ENCODE measurements at regions not wholly inside any gene's neighbourhood (a gene's known extent, or its start where the extent isn't known, plus 50 kb on each side); places are given as distances from the start of the nearest gene placed in this dataset.

DNA sequence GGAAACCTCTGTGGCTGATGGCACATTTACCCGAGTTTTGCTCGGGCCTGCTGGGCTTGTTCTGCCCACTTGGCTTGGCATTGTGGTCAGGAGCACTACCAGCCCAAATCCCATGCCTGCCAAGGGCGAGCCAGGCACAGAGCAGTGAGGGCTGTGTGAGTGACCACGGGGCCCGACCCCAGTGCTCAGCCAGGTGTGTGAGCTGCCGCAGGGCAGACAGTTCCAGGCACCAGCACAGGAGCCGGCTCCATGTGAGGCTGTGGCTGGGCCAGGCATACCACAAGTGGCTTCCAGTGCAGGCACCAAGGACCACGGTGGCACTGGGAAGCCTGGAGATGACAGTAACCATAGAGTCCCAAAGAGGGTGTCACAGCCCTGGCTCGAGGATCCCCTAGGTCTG, 1225.5 kb upstream of the GJE1 start:
- Histone ChIP-seq H3K9me3 (ENCODE audit: insufficient read depth, low read depth, low read length) (peaks cover 6% of the 10 kb centered on the region), H4K20me1 (ENCODE audit: insufficient read depth, low read length) (no peaks in the 10 kb centered on the region), H3K36me3 (ENCODE audit: insufficient read depth, low read length) (no peaks in the 10 kb centered on the region), H3K27ac (ENCODE audit: low read depth, low read length) (no peak overlapping the region), H3K4me3 (ENCODE audit: insufficient read depth, low read depth, low read length) (no peak overlapping the region), H3K9ac (ENCODE audit: low read length) (no peak overlapping the region), H3K27me3 (ENCODE audit: insufficient read depth, low read length) (no peaks in the 10 kb centered on the region), H3K79me2 (ENCODE audit: insufficient read depth, low read length) (no peaks in the 10 kb centered on the region), H3K4me2 (ENCODE audit: low read length) (no peak overlapping the region), H2AFZ (ENCODE audit: low read depth, low read length) (no peak overlapping the region), H3K4me1 (ENCODE audit: insufficient read depth, low read length) (no peaks in the 10 kb centered on the region)
- no peak overlapping the region for H3K4me3 Mint-ChIP-seq (ENCODE audit: unreplicated experiment)
- DNase-seq (ENCODE audit: low read depth) = no peak
- H3K27ac Mint-ChIP-seq (ENCODE audit: unreplicated experiment) = no peak overlapping the region
- H3K36me3 Mint-ChIP-seq (ENCODE audit: low read depth, unreplicated experiment) = no peaks in the 10 kb centered on the region
- no peak for FAIRE-seq
- peaks cover 7% of the 10 kb centered on the region for H3K4me1 Mint-ChIP-seq (ENCODE audit: low read depth, unreplicated experiment)
- TF ChIP-seq CTCF (IDR thresholded peaks at IDR 0.05; ENCODE audit: insufficient read depth, low read depth, low read length) (no peak), EZH2 (IDR thresholded peaks at IDR 0.05; ENCODE audit: insufficient read depth, low read length) (no peak)
- H3K27me3 Mint-ChIP-seq (ENCODE audit: low read depth, unreplicated experiment) = no peaks in the 10 kb centered on the region
- H3K9me3 Mint-ChIP-seq (ENCODE audit: unreplicated experiment) = peaks cover 9% of the 10 kb centered on the region

GRCh38 chr6:140905724-140906123, 1227.0 kb upstream of the GJE1 start:
- no peak overlapping the region for H3K27ac Mint-ChIP-seq (ENCODE audit: unreplicated experiment)
- H3K4me1 Mint-ChIP-seq (ENCODE audit: low read depth, unreplicated experiment) = peaks cover 7% of the 10 kb centered on the region
- Histone ChIP-seq H3K4me2 (ENCODE audit: low read length) (no peak overlapping the region), H3K27ac (ENCODE audit: low read depth, low read length) (no peak overlapping the region), H3K36me3 (ENCODE audit: insufficient read depth, low read length) (no peaks in the 10 kb centered on the region), H4K20me1 (ENCODE audit: insufficient read depth, low read length) (no peaks in the 10 kb centered on the region), H3K9ac (ENCODE audit: low read length) (no peak overlapping the region), H2AFZ (ENCODE audit: low read depth, low read length) (no peak overlapping the region), H3K4me1 (ENCODE audit: insufficient read depth, low read length) (no peaks in the 10 kb centered on the region), H3K4me3 (ENCODE audit: insufficient read depth, low read depth, low read length) (no peak overlapping the region), H3K27me3 (ENCODE audit: insufficient read depth, low read length) (no peaks in the 10 kb centered on the region), H3K9me3 (ENCODE audit: insufficient read depth, low read depth, low read length) (peaks cover 13% of the 10 kb centered on the region), H3K79me2 (ENCODE audit: insufficient read depth, low read length) (no peaks in the 10 kb centered on the region)
- no peak for DNase-seq (ENCODE audit: low read depth)
- no peak for FAIRE-seq
- no peak overlapping the region for H3K4me3 Mint-ChIP-seq (ENCODE audit: unreplicated experiment)
- no peaks in the 10 kb centered on the region for H3K27me3 Mint-ChIP-seq (ENCODE audit: low read depth, unreplicated experiment)
- H3K36me3 Mint-ChIP-seq (ENCODE audit: low read depth, unreplicated experiment) = no peaks in the 10 kb centered on the region
- H3K9me3 Mint-ChIP-seq (ENCODE audit: unreplicated experiment) = peaks cover 9% of the 10 kb centered on the region
- TF ChIP-seq EZH2 (IDR thresholded peaks at IDR 0.05; ENCODE audit: insufficient read depth, low read length) = no peak
- TF ChIP-seq CTCF (IDR thresholded peaks at IDR 0.05; ENCODE audit: insufficient read depth, low read depth, low read length) = no peak

DNA sequence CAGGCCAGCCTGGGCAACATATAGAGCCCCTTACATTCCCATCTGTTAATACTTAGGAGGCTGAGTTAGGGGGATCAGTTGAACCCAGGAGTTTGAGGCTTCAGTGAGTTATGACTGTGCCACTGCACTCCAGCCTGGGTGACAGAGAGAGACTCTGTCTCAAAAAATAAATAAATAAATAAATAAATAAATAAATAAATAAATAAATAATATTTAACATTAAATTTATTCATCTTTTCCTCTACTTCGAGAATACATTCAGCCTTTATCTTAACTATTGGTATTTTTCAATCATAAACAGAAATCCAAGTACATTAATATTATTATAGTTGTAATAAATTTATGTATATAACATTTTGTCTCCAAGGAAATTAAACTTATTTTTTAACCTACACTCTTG, 1227.7 kb upstream of the GJE1 start:
- H3K27ac ChIP-seq (ENCODE audit: low read depth, low read length) = no peak overlapping the region
- no peaks in the 10 kb centered on the region for H3K36me3 Mint-ChIP-seq (ENCODE audit: low read depth, unreplicated experiment)
- peaks cover 9% of the 10 kb centered on the region for H3K9me3 Mint-ChIP-seq (ENCODE audit: unreplicated experiment)
- DNase-seq (ENCODE audit: low read depth) (no peak), FAIRE-seq (no peak)
- H3K4me1 ChIP-seq (ENCODE audit: insufficient read depth, low read length) = no peaks in the 10 kb centered on the region
- H3K9me3 ChIP-seq (ENCODE audit: insufficient read depth, low read depth, low read length) = peaks cover 13% of the 10 kb centered on the region
- no peak overlapping the region for H3K9ac ChIP-seq (ENCODE audit: low read length)
- H3K4me3 Mint-ChIP-seq (ENCODE audit: unreplicated experiment) = no peak overlapping the region
- no peak for TF ChIP-seq CTCF (IDR thresholded peaks at IDR 0.05; ENCODE audit: insufficient read depth, low read depth, low read length)
- TF ChIP-seq EZH2 (IDR thresholded peaks at IDR 0.05; ENCODE audit: insufficient read depth, low read length) = no peak
- H3K27ac Mint-ChIP-seq (ENCODE audit: unreplicated experiment) = no peak overlapping the region
- H3K4me1 Mint-ChIP-seq (ENCODE audit: low read depth, unreplicated experiment) = peaks cover 7% of the 10 kb centered on the region
- H4K20me1 ChIP-seq (ENCODE audit: insufficient read depth, low read length) = no peaks in the 10 kb centered on the region
- no peak overlapping the region for H3K4me3 ChIP-seq (ENCODE audit: insufficient read depth, low read depth, low read length)
- H3K27me3 Mint-ChIP-seq (ENCODE audit: low read depth, unreplicated experiment) = no peaks in the 10 kb centered on the region
- H3K4me2 ChIP-seq (ENCODE audit: low read length) = no peak overlapping the region
- H3K27me3 ChIP-seq (ENCODE audit: insufficient read depth, low read length) = no peaks in the 10 kb centered on the region
- H3K36me3 ChIP-seq (ENCODE audit: insufficient read depth, low read length) = no peaks in the 10 kb centered on the region
- H3K79me2 ChIP-seq (ENCODE audit: insufficient read depth, low read length) = no peaks in the 10 kb centered on the region
- no peak overlapping the region for H2AFZ ChIP-seq (ENCODE audit: low read depth, low read length)
